ENCODE measurements at regions not wholly inside any gene's neighbourhood (a gene's known extent, or its start where the extent isn't known, plus 50 kb on each side); places are given as distances from the start of the nearest gene placed in this dataset.

DNA sequence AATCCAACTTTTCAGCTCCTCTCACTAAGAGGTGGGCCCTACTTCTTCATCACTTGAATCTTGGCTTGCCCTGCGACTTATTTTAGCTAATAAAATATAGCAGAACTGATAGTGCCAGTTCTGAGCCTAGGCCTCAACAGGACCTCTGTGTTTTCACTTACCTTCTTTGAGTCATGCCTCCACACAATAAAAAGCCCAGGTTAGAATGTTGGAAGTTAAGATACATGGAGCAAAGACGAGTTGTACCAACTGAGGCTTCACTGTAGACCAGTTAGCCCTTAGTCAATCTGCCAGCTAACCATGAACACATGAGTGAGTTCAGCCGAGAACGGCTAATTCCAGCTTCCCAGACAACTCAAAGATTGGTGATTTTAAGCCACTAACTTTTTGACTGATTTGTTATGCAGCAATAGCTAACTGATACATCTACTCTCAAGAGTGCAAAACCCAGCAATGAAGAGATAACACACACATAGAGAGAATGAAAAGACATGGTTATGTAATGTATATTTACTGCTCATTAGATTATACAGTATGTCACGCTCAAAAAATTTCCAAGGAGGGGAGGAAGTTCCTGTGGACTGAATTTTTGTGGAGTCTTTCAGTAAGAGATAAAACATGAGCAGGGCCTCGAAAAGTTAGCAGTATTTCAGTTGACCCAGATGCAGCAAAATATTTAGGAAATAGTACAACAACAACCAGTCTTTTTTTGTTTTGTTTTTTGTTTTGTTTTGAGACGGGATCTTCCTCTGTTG is 181.1 kb downstream of the MYCN start:
- DNase-seq (ENCODE audit: low spot score) = no peak

DNA sequence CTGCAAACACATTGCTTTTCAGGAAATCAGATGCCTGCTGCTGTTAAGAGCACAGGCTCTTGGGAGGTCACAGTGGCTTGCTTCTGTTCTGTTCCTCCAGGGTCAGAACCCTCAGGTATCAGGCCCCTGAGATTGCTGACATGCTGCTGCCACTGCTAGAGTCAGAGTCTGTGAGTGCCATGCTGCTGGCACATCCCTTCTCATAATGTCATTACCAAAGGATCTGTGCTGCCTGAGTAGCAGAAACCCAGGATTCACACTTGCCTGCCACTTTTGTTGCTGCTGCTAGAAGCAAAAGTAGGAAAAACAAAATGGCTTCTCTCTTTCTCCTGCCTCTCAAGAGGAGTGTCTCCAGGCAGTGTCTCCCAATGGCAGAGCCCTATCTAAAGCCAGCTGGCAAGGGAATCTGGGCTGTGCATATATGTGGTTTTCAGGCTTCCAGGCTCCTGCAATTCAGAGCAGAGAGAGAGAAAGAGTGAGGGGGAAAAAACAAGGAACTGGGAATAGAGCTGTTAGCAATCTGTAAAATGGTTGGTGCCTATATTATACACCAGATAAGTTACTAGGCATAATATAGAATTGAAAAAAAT is 180.3 kb downstream of the MYCN start:
- no peak for DNase-seq (ENCODE audit: low spot score)

- DNase-seq (ENCODE audit: low spot score) = no peak
These were observed 179.4 kb downstream of the MYCN start for GRCh38 chr2:16119741-16120140.

DNA sequence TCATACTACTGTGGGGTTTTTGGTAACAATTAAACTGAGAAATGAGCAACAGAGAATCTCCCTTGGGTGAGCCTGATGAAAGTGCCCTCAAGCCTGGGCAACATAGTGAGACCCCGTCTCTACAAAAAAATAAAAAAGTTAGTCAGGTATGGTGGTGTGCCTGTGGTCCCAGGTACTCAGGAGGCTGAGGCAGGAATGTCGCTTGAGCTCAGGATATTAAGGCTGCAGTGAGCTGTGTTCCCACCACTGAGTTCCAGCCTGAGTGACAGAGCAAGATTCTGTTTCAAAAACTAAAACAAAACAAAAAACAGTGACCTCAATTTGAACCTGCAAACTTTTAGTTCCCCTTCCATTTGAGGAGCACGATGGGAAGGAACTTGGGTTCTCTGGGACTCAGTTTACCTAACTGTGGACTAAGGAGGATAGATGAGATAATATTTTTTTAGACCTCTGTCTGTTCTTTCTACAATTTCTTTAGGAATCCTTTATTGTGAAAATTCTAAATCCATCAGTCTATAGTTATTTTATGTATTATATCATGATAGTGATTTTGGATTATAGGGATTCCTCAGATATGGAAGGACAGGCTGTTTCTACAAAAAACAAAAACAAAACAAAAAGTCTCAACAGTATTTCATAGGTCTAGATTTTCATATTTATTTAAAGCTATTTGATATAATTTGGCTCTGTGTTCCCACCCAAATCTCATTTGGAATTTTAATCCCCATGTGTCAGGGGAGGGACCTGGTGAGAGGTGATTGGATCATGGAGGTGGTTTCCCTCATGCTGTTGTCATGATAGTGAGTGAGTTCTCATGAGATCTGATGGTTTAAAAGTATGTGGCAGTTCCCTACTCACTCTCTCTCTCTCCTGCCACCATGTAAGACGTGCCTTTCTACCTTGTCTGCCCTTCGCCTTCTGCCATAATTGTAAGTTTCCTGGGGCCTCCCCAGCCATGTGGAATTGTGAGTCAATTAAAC is 178.6 kb downstream of the MYCN start:
- DNase-seq (ENCODE audit: low spot score) = no peak

DNA sequence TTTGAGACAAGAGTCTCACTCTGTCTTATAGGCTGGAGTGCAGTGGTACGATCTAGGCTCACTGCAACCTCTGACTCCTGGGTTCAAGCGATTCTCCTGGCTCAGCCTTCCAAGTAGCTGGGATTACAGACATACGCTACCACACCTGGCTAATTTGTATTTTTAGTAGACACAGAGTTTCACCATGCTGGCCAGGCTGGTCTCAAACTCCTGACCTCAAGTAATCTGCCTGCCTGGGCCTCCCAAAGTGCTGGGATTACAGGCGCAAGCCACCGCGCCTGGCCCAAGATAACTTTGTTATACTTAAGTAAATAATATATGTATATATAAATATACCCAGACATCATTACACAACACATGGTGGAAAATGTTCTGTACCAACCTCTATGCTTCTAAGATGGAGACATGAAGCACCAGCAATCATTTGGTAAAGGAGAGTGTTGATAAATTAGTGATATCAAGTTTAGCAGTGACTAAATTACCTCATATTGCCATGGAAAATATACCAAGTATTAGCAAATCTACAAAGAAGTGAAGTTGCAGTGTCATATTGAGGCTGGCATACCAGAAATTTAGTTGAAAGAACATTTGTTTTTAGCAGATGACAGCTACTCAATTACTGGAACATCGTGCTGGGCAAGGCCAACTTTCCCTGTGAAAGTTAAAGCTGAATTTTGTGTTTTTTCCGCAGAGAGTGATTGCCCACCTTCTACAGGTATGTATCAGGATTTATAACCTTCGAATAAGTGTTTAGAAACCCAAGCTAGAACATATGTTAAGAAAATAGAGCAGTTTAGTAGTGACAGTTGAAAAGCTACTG is 177.7 kb downstream of the MYCN start:
- no peak for DNase-seq (ENCODE audit: low spot score)

- DNase-seq (ENCODE audit: low spot score) = no peak
These were observed 176.8 kb downstream of the MYCN start for GRCh38 chr2:16117021-16117700.

- DNase-seq (ENCODE audit: low spot score) = no peak
These were observed 175.8 kb downstream of the MYCN start for GRCh38 chr2:16115881-16116830.

DNA sequence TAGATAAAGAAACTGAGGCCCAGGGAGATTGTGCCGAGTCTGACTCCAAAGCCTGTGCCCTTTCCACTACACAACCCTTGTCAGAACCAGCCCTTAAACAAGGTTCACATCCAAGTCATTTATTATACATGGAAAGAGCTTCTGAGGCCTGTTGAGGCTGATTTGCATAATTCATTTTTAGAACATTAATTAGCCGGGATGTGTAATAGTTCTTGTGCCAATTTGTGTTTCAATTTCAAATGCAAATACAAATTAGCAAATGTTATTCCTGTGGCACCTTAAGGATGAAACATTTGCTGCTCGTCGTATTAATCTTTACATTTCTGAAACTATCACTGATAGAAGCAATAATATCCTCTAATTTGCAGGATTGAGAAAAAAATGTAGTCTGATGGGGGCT is 174.9 kb downstream of the MYCN start:
- DNase-seq (ENCODE audit: low spot score) = no peak

GRCh38 chr2:16114836-16115235 is 174.5 kb downstream of the MYCN start:
- DNase-seq (ENCODE audit: low spot score) = no peak

- no peak for DNase-seq (ENCODE audit: low spot score)
These were observed 173.7 kb downstream of the MYCN start for GRCh38 chr2:16114070-16114469.

GRCh38 chr2:16113568-16113967 is 173.2 kb downstream of the MYCN start:
- no peak for DNase-seq (ENCODE audit: low spot score)

GRCh38 chr2:16112972-16113560 is 172.7 kb downstream of the MYCN start:
- no peak for DNase-seq (ENCODE audit: low spot score)

DNA sequence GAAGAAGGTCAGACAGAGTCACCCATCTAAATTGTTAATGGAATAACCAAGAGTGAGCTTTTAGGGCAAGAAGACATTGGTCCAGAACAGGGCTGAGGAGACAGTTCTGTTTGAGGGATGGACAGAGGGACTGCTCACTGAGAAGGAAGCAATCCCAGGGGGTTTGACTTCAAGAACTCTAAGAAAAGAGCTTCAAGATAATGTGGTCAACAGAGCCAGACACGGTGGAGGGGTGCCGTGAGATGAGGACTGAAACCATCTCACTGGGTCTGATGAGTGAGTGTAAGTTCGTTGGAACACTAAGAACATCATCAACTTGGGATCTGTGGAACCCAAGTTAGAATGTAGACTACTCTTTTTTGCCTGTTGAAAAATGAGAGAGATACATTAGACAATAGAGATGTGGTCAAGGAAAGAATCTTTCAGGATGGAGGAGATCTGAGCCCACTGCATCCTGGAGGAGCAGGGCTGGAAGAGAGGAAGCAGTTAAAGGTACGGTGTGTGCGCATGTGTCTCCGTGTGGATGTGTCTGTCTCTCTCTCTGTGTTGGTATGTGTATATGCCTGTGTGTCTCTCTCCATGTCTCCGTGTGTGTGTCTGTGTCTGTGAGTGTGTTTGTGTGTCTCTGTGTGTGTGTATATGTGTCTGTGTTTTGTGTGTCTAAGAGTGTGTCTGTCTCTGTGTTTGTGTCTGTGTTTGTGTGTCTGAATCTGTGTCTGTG is 172.1 kb downstream of the MYCN start:
- DNase-seq (ENCODE audit: low spot score) = no peak

- no peak for DNase-seq (ENCODE audit: low spot score)
These were observed 171.5 kb downstream of the MYCN start for GRCh38 chr2:16111838-16112210.

- no peak for DNase-seq (ENCODE audit: low spot score)
These were observed 169.5 kb downstream of the MYCN start for GRCh38 chr2:16109821-16110310.

- no peak for DNase-seq (ENCODE audit: low spot score)
These were observed 169.0 kb downstream of the MYCN start for GRCh38 chr2:16109368-16109820.

DNA sequence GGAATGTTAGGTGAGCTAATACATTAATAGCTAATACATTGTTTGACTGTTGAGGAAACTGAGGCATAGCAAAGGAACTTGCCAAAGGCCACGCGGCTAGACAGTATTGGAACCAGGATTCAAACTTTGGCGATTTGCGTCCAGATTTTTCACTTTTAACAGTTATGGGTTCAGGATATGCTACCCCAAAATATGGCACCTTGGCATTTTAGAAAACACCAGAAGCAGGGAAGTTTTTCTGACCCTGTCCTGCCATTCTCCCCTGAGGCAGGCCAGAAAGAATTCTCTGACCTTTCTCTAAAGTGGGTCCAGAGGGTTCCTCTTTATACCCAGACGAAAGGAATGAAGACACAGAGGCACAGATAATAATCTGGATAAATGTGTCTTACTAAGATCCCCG is 166.9 kb downstream of the MYCN start:
- DNase-seq (ENCODE audit: low spot score) = no peak

GRCh38 chr2:16106619-16107018 is 166.3 kb downstream of the MYCN start:
- no peak for DNase-seq (ENCODE audit: low spot score)
